H1 (cell line): ENCODE measurements at regions not wholly inside any gene's neighbourhood (a gene's known extent, or its start where the extent isn't known, plus 50 kb on each side); places are given as distances from the start of the nearest gene placed in this dataset.

Experiments used
- CTCF ChIA-PET: fragments of 300-600 bp; sonication (Branson Sonifier 250); formaldehyde crosslinking; loops from one replicate; lab custom pipeline; 2021; ENCODE audit not compliant: partially characterized antibody; lab: Charles Lee
- POLR2A ChIA-PET: fragments of 300-600 bp; sonication (Branson Sonifier 250); formaldehyde crosslinking; loops from one replicate; lab custom pipeline; 2021; ENCODE audit warnings: inconsistent platforms; ENCODE audit not compliant: partially characterized antibody; lab: Charles Lee
- DNase-seq, 2 experiments: peaks; one replicate each; pipeline versions ENCODE4 v3.0.0 to v3.0.0-alpha.2; 2010 to 2022; ENCODE audit warnings: low spot score in 2 of 2, low read depth in 1 of 2, mixed read lengths in 1 of 2
- FAIRE-seq: peaks from 2 replicates; lab custom pipeline; 2011; peaks lifted over from hg19 to GRCh38; lab: Jason Lieb, UNC
- H2AFZ ChIP-seq: 2 replicates; pipeline ENCODE4 v1.8.1; 2012; ENCODE audit warnings: low read length, inconsistent platforms
- H2AK5ac ChIP-seq: 2 replicates; pipeline ENCODE4 v1.6.1; 2013; ENCODE audit warnings: low read depth, low read length
- H2BK120ac ChIP-seq: replicated peaks from 2 replicates; pipeline ENCODE3; 2013; ENCODE audit warnings: low read depth, low read length, inconsistent platforms
- H2BK12ac ChIP-seq: 2 replicates; pipeline ENCODE4 v1.6.1; 2013; ENCODE audit warnings: low read depth, low read length
- H2BK15ac ChIP-seq: 2 replicates; pipeline ENCODE4 v1.6.1; 2013; ENCODE audit warnings: low read length
- H2BK20ac ChIP-seq: 2 replicates; pipeline ENCODE4 v1.6.1; 2013; ENCODE audit warnings: low read length
- H2BK5ac ChIP-seq: 2 replicates; pipeline ENCODE4 v1.6.1; 2013; ENCODE audit warnings: low read depth, low read length
- H3K14ac ChIP-seq: 2 replicates; pipeline ENCODE4 v1.6.1; 2013; ENCODE audit warnings: inconsistent platforms; ENCODE audit not compliant: insufficient read length
- H3K18ac ChIP-seq: 2 replicates; pipeline ENCODE4 v1.6.1; 2013; ENCODE audit warnings: low read length; ENCODE audit errors: extremely low read depth
- H3K23ac ChIP-seq: 2 replicates; pipeline ENCODE4 v1.6.1; 2013; ENCODE audit warnings: inconsistent platforms; ENCODE audit not compliant: insufficient read length
- H3K23me2 ChIP-seq: 2 replicates; pipeline ENCODE4 v1.6.1; 2013; ENCODE audit warnings: low read depth, low read length
- H3K27ac ChIP-seq: 2 replicates; pipeline ENCODE4 v1.6.1; 2011; ENCODE audit warnings: low read depth, low read length, inconsistent platforms
- H3K27me3 ChIP-seq, 4 experiments: replicated peaks in 1 of 4; 1 replicate in 1 of 4; 2 replicates in 3 of 4; pipeline versions ENCODE4 v1.6.1 to v1.8.1; 2011 to 2013; ENCODE audit warnings: low read length in 3 of 4, mild to moderate bottlenecking in 3 of 4, inconsistent platforms in 2 of 4, mixed read lengths in 2 of 4, moderate library complexity in 1 of 4; ENCODE audit not compliant: control insufficient read depth in 3 of 4, insufficient read depth in 3 of 4; ENCODE audit errors: extremely low read depth in 1 of 4
- H3K36me3 ChIP-seq, 4 experiments: 2 replicates each; pipeline versions ENCODE4 v1.6.1 to v1.8.1; 2011 to 2013; ENCODE audit warnings: mild to moderate bottlenecking in 4 of 4, low read length in 3 of 4, moderate library complexity in 2 of 4, control low read depth in 1 of 4, inconsistent platforms in 1 of 4; ENCODE audit not compliant: insufficient read depth in 4 of 4, control insufficient read depth in 2 of 4
- H3K4ac ChIP-seq: replicated peaks from 2 replicates; pipeline ENCODE3; 2013; ENCODE audit warnings: low read length, low read depth, mixed read lengths, inconsistent platforms; ENCODE audit not compliant: insufficient read length
- H3K4me1 ChIP-seq, 4 experiments: replicated peaks in 1 of 4; 1 replicate in 1 of 4; 2 replicates in 3 of 4; pipeline versions ENCODE4 v1.6.1 to v1.8.1; 2011 to 2013; ENCODE audit warnings: low read length in 3 of 4, inconsistent platforms in 2 of 4, mixed read lengths in 1 of 4; ENCODE audit not compliant: insufficient read depth in 4 of 4, control insufficient read depth in 3 of 4
- H3K4me2 ChIP-seq, 2 experiments: 2 replicates each; pipeline versions ENCODE4 v1.6.1 to v1.8.1; 2011 to 2013; ENCODE audit warnings: low read depth in 2 of 2, low read length in 2 of 2, control low read depth in 1 of 2, inconsistent platforms in 1 of 2, mild to moderate bottlenecking in 1 of 2; ENCODE audit not compliant: insufficient read depth in 1 of 2
- H3K4me3 ChIP-seq, 4 experiments: fragments of 200-600, 300-600 bp in 1 of 4; sonication (generic), shearing (Covaris generic), sonication (Bioruptor Twin) in 1 of 4; 2 replicates each; pipeline versions ENCODE4 v1.5.1 to v1.8.1; 2011 to 2016; ENCODE audit warnings: low read length in 4 of 4, low read depth in 3 of 4, control low read depth in 2 of 4, inconsistent platforms in 2 of 4, mild to moderate bottlenecking in 2 of 4, mixed read lengths in 1 of 4, moderate library complexity in 1 of 4; ENCODE audit not compliant: insufficient read depth in 2 of 4; ENCODE audit errors: extremely low read depth in 1 of 4
- H3K56ac ChIP-seq: replicated peaks from 2 replicates; pipeline ENCODE3; 2013; ENCODE audit warnings: low read depth, mild to moderate bottlenecking, mixed read lengths, low read length, inconsistent platforms; ENCODE audit not compliant: insufficient read length
- H3K79me1 ChIP-seq: 2 replicates; pipeline ENCODE4 v1.6.1; 2013; ENCODE audit warnings: low read depth, low read length, control low read depth
- H3K79me2 ChIP-seq, 2 experiments: 2 replicates each; pipeline versions ENCODE4 v1.6.1 to v1.8.1; 2012 to 2013; ENCODE audit warnings: low read length in 2 of 2, mild to moderate bottlenecking in 2 of 2, inconsistent platforms in 1 of 2; ENCODE audit not compliant: insufficient read depth in 2 of 2, control insufficient read depth in 1 of 2
- H3K9ac ChIP-seq, 4 experiments: replicated peaks in 1 of 4; 1 replicate in 1 of 4; 2 replicates in 3 of 4; pipeline versions ENCODE4 v1.6.1 to v1.8.1; 2011 to 2013; ENCODE audit warnings: low read depth in 3 of 4, low read length in 3 of 4, control low read depth in 2 of 4, mild to moderate bottlenecking in 2 of 4, moderate library complexity in 2 of 4, inconsistent platforms in 1 of 4; ENCODE audit errors: extremely low read depth in 1 of 4
- H3K9me3 ChIP-seq, 2 experiments: 2 replicates each; pipeline versions ENCODE4 v1.6.1 to v1.8.1; 2012 to 2013; ENCODE audit warnings: mild to moderate bottlenecking in 2 of 2, moderate library complexity in 2 of 2, control low read depth in 1 of 2, inconsistent platforms in 1 of 2, low read depth in 1 of 2, low read length in 1 of 2, mixed read lengths in 1 of 2; ENCODE audit not compliant: insufficient read depth in 2 of 2
- H4K20me1 ChIP-seq, 2 experiments: replicated peaks in 1 of 2; 2 replicates each; pipeline versions ENCODE3 to v1.8.1; 2011 to 2013; ENCODE audit warnings: inconsistent platforms in 2 of 2, low read length in 2 of 2, mild to moderate bottlenecking in 1 of 2; ENCODE audit not compliant: insufficient read depth in 2 of 2, control insufficient read depth in 1 of 2
- H4K5ac ChIP-seq: 2 replicates; pipeline ENCODE4 v1.6.1; 2013; ENCODE audit warnings: low read length, low read depth, mixed read lengths, inconsistent platforms; ENCODE audit not compliant: insufficient read length
- H4K8ac ChIP-seq: 2 replicates; pipeline ENCODE4 v1.8.0; 2013; ENCODE audit warnings: mild to moderate bottlenecking, moderate library complexity, low read length, inconsistent platforms; ENCODE audit not compliant: insufficient read depth; ENCODE audit errors: extremely low read depth
- H4K91ac ChIP-seq: replicated peaks from 2 replicates; pipeline ENCODE3; 2013; ENCODE audit warnings: low read length, mixed read lengths, inconsistent platforms; ENCODE audit not compliant: insufficient read length
- ATF3 ChIP-seq: IDR thresholded peaks from 2 replicates; pipeline ENCODE4 v1.6.1; 2011; ENCODE audit warnings: low read depth, mild to moderate bottlenecking, low read length; ENCODE audit not compliant: insufficient read depth
- BCL11A ChIP-seq, 2 experiments: IDR thresholded peaks; one replicate each; pipeline ENCODE4 v1.6.1; 2011; ENCODE audit warnings: low read depth in 2 of 2, low read length in 2 of 2, mild to moderate bottlenecking in 2 of 2
- CBX8 ChIP-seq: fragments of 300-800, 300-1000 bp; sonication (generic); IDR thresholded peaks from 2 replicates; pipeline ENCODE4 v1.7.1; 2016; ENCODE audit warnings: low read depth, low read length, borderline replicate concordance
- CEBPB ChIP-seq: IDR thresholded peaks from 2 replicates; pipeline ENCODE4 v1.6.1; 2012; ENCODE audit warnings: low read depth, low read length
- CHD1 ChIP-seq: IDR thresholded peaks from 2 replicates; pipeline ENCODE4 v1.6.1; 2012; ENCODE audit warnings: low read depth, low read length, improper control_type of control experiment
- KDM5A ChIP-seq: fragments of 200-600 bp; IDR thresholded peaks from 2 replicates; pipeline ENCODE4 v1.7.1; 2012; ENCODE audit warnings: mild to moderate bottlenecking, low read length, inconsistent platforms, mixed read lengths
- RBBP5 ChIP-seq: IDR thresholded peaks from 2 replicates; pipeline ENCODE4 v1.7.1; 2012; ENCODE audit warnings: low read depth, mild to moderate bottlenecking, inconsistent platforms, low read length, moderate library complexity, borderline replicate concordance
- RXRA ChIP-seq: IDR thresholded peaks from 2 replicates; pipeline ENCODE4 v1.6.1; 2011; ENCODE audit warnings: low read depth, mild to moderate bottlenecking, low read length, moderate library complexity; ENCODE audit not compliant: insufficient read depth
- SIRT6 ChIP-seq: IDR thresholded peaks from one replicate; pipeline ENCODE4 v1.7.1; 2012; ENCODE audit warnings: low read length, inconsistent platforms
- SP1 ChIP-seq: IDR thresholded peaks from 2 replicates; pipeline ENCODE4 v1.6.1; 2011; ENCODE audit warnings: low read depth, low read length
- TCF12 ChIP-seq: IDR thresholded peaks from 2 replicates; pipeline ENCODE4 v1.6.1; 2011; ENCODE audit warnings: low read depth, mild to moderate bottlenecking, low read length
- USF2 ChIP-seq: IDR thresholded peaks from 2 replicates; pipeline ENCODE4 v1.6.1; 2011; ENCODE audit warnings: low read length, improper control_type of control experiment
- YY1 ChIP-seq: IDR thresholded peaks from 2 replicates; pipeline ENCODE4 v1.6.1; 2011; ENCODE audit warnings: low read depth, mild to moderate bottlenecking, low read length
- ZNF274 ChIP-seq: IDR thresholded peaks from 2 replicates; pipeline ENCODE4 v1.7.0; 2012; ENCODE audit warnings: low read length, borderline replicate concordance; ENCODE audit errors: extremely low read depth
- WGBS, 2 experiments: shearing (Covaris generic) in 1 of 2; methylation state at CpG; one replicate each; pipeline versions ENCODE4 v1.1.6 to v1.1.7; 2013 to 2015; ENCODE audit warnings: low lambda C conversion rate in 2 of 2, mixed read lengths in 2 of 2, inconsistent platforms in 1 of 2, low coverage in 1 of 2, missing lambda C conversion rate in 1 of 2; ENCODE audit not compliant: insufficient replicate concordance in 2 of 2, insufficient coverage in 1 of 2, insufficient read length in 1 of 2; ENCODE audit errors: extremely low coverage in 1 of 2, missing lambda C conversion rate in 1 of 2; 5-methylcytosine and 5-hydroxymethylcytosine counted together

GRCh38 chr6:121764493-121764892 lies 329.0 kb downstream of the GJA1 start:
- Histone ChIP-seq H2BK5ac (no peak overlapping the region), H3K79me2 (no peaks in the 10 kb centered on the region), H3K23me2 (no peaks in the 10 kb centered on the region; the same call in 1 of the 2 replicates), H3K4ac (no peak overlapping the region), H3K27me3 (no peaks in the 10 kb centered on the region), H3K4me1 (no peaks in the 10 kb centered on the region), H4K5ac (no peak overlapping the region), H2BK120ac (no peak overlapping the region), H3K9ac (no peak overlapping the region), H2BK20ac (no peak overlapping the region), H3K4me3 (no peak overlapping the region), H2BK15ac (no peak overlapping the region), H2AK5ac (no peak overlapping the region), H3K27ac (no peak overlapping the region), H3K79me1 (no peaks in the 10 kb centered on the region), H3K9me3 (no peaks in the 10 kb centered on the region), H3K36me3 (no peaks in the 10 kb centered on the region), H3K23ac (no peak overlapping the region), H3K4me2 (no peak overlapping the region), H3K18ac (no peak overlapping the region), H4K8ac (no peak overlapping the region), H3K14ac (no peak overlapping the region), H2BK12ac (no peak overlapping the region), H3K56ac (no peak overlapping the region), H2AFZ (no peak overlapping the region), H4K20me1 (no peaks in the 10 kb centered on the region), H4K91ac (no peak overlapping the region)
- ChIA-PET CTCF (interaction anchor here (0.6 kb wide), 2 partner anchors 23 to 333 kb away, joined by 3 to 4 read pairs; no protein-coding TSS in a partner anchor), POLR2A (no interaction called here)
- 80% methylated on average over 3 of the region's 3 CpGs; no CpG with 5 or more reads in 1 of the 2 experiments for WGBS, 2 experiments
- DNase-seq (no peak), FAIRE-seq (no peak)
- TF ChIP-seq ZNF274: no peak
- no peak for TF ChIP-seq CBX8
- TF ChIP-seq YY1: no peak
- no peak for TF ChIP-seq RBBP5
- no peak for TF ChIP-seq KDM5A
- TF ChIP-seq CEBPB: no peak
- TF ChIP-seq BCL11A (IDR thresholded peaks at IDR 0.05; ENCODE audit: low read depth in 2 of 2, low read length in 2 of 2): no peak
- TF ChIP-seq SIRT6: no peak
- TF ChIP-seq CHD1: no peak
- no peak for TF ChIP-seq SP1
- TF ChIP-seq TCF12: no peak
- TF ChIP-seq ATF3: no peak
- TF ChIP-seq USF2: no peak
- no peak for TF ChIP-seq RXRA
